ENCODE measurements at regions not wholly inside any gene's neighbourhood (a gene's known extent, or its start where the extent isn't known, plus 50 kb on each side); places are given as distances from the start of the nearest gene placed in this dataset.
"Not testable (repeated sequence)": the region's sequence is repeated elsewhere in the genome, so short reads cannot be mapped to it uniquely, and the experiment has no call there.

GRCh38 chr16:21523411-21524067 is 75.8 kb upstream of the METTL9 start:
- peaks cover 11% of the 10 kb centered on the region for H3K27me3 Mint-ChIP-seq (ENCODE audit: low read depth)
- peaks cover 3% of the 10 kb centered on the region for H3K4me1 Mint-ChIP-seq (ENCODE audit: low read depth)
- H3K4me3 Mint-ChIP-seq: peak overlapping the region; percentile 21
- H3K36me3 Mint-ChIP-seq (ENCODE audit: low read depth): peaks cover 1% of the 10 kb centered on the region
- H3K27ac Mint-ChIP-seq: no peak overlapping the region
- H3K9me3 Mint-ChIP-seq: no peaks in the 10 kb centered on the region

GRCh38 chr16:21524068-21524751 is 75.2 kb upstream of the METTL9 start:
- no peaks in the 10 kb centered on the region for H3K9me3 Mint-ChIP-seq
- H3K4me1 Mint-ChIP-seq (ENCODE audit: low read depth): peaks cover 3% of the 10 kb centered on the region
- no peak overlapping the region for H3K4me3 Mint-ChIP-seq
- H3K27ac Mint-ChIP-seq: no peak overlapping the region
- no peaks in the 10 kb centered on the region for H3K36me3 Mint-ChIP-seq (ENCODE audit: low read depth)
- peaks cover 11% of the 10 kb centered on the region for H3K27me3 Mint-ChIP-seq (ENCODE audit: low read depth)

GRCh38 chr16:21524752-21525028 is 74.7 kb upstream of the METTL9 start:
- not testable (repeated sequence) for H3K4me1 Mint-ChIP-seq (ENCODE audit: low read depth); H3K36me3 Mint-ChIP-seq (ENCODE audit: low read depth); H3K9me3 Mint-ChIP-seq; H3K4me3 Mint-ChIP-seq; H3K27ac Mint-ChIP-seq
- H3K27me3 Mint-ChIP-seq (ENCODE audit: low read depth): peaks cover 12% of the 10 kb centered on the region

- not testable (repeated sequence) for H3K4me1 Mint-ChIP-seq (ENCODE audit: low read depth); H3K4me3 Mint-ChIP-seq; H3K9me3 Mint-ChIP-seq; H3K36me3 Mint-ChIP-seq (ENCODE audit: low read depth); H3K27ac Mint-ChIP-seq
- peaks cover 14% of the 10 kb centered on the region for H3K27me3 Mint-ChIP-seq (ENCODE audit: low read depth)
Observed at GRCh38 chr16:21525029-21525895, 74.1 kb upstream of the METTL9 start.

- not testable (repeated sequence) for H3K4me1 Mint-ChIP-seq (ENCODE audit: low read depth); H3K4me3 Mint-ChIP-seq; H3K9me3 Mint-ChIP-seq; H3K27ac Mint-ChIP-seq; H3K36me3 Mint-ChIP-seq (ENCODE audit: low read depth)
- peaks cover 20% of the 10 kb centered on the region for H3K27me3 Mint-ChIP-seq (ENCODE audit: low read depth)
Observed at GRCh38 chr16:21525956-21526922, 73.1 kb upstream of the METTL9 start.

GRCh38 chr16:21526923-21527807 is 72.2 kb upstream of the METTL9 start:
- Mint-ChIP-seq H3K27ac (no peak overlapping the region), H3K27me3 (ENCODE audit: low read depth) (peaks cover 20% of the 10 kb centered on the region), H3K36me3 (ENCODE audit: low read depth) (no peaks in the 10 kb centered on the region), H3K4me3 (no peak overlapping the region), H3K4me1 (ENCODE audit: low read depth) (peaks cover 1% of the 10 kb centered on the region), H3K9me3 (no peaks in the 10 kb centered on the region)

- not testable (repeated sequence) for H3K27ac Mint-ChIP-seq; H3K9me3 Mint-ChIP-seq; H3K36me3 Mint-ChIP-seq (ENCODE audit: low read depth); H3K4me3 Mint-ChIP-seq; H3K4me1 Mint-ChIP-seq (ENCODE audit: low read depth)
- H3K27me3 Mint-ChIP-seq (ENCODE audit: low read depth): peaks cover 19% of the 10 kb centered on the region
Observed at GRCh38 chr16:21529060-21529658, 70.2 kb upstream of the METTL9 start.

GRCh38 chr16:21530729-21531383 is 68.5 kb upstream of the METTL9 start:
- H3K9me3 Mint-ChIP-seq; H3K4me3 Mint-ChIP-seq; H3K4me1 Mint-ChIP-seq (ENCODE audit: low read depth); H3K27ac Mint-ChIP-seq; H3K36me3 Mint-ChIP-seq (ENCODE audit: low read depth): not testable (repeated sequence)
- peaks cover 19% of the 10 kb centered on the region for H3K27me3 Mint-ChIP-seq (ENCODE audit: low read depth)

- H3K4me1 Mint-ChIP-seq (ENCODE audit: low read depth); H3K27ac Mint-ChIP-seq; H3K36me3 Mint-ChIP-seq (ENCODE audit: low read depth); H3K9me3 Mint-ChIP-seq; H3K4me3 Mint-ChIP-seq: not testable (repeated sequence)
- H3K27me3 Mint-ChIP-seq (ENCODE audit: low read depth): peaks cover 12% of the 10 kb centered on the region
Observed at GRCh38 chr16:21532996-21533395, 66.4 kb upstream of the METTL9 start.

GRCh38 chr16:21533474-21533873 is 65.9 kb upstream of the METTL9 start:
- peaks cover 12% of the 10 kb centered on the region for H3K27me3 Mint-ChIP-seq (ENCODE audit: low read depth)
- H3K4me1 Mint-ChIP-seq (ENCODE audit: low read depth); H3K27ac Mint-ChIP-seq; H3K4me3 Mint-ChIP-seq; H3K9me3 Mint-ChIP-seq; H3K36me3 Mint-ChIP-seq (ENCODE audit: low read depth): not testable (repeated sequence)

GRCh38 chr16:21534561-21534960 is 64.8 kb upstream of the METTL9 start:
- H3K9me3 Mint-ChIP-seq; H3K36me3 Mint-ChIP-seq (ENCODE audit: low read depth); H3K27ac Mint-ChIP-seq; H3K4me1 Mint-ChIP-seq (ENCODE audit: low read depth); H3K4me3 Mint-ChIP-seq: not testable (repeated sequence)
- peaks cover 12% of the 10 kb centered on the region for H3K27me3 Mint-ChIP-seq (ENCODE audit: low read depth)

GRCh38 chr16:21535201-21535600 is 64.2 kb upstream of the METTL9 start:
- not testable (repeated sequence) for H3K9me3 Mint-ChIP-seq; H3K36me3 Mint-ChIP-seq (ENCODE audit: low read depth); H3K27ac Mint-ChIP-seq; H3K4me1 Mint-ChIP-seq (ENCODE audit: low read depth); H3K4me3 Mint-ChIP-seq; H3K27me3 Mint-ChIP-seq (ENCODE audit: low read depth)

- not testable (repeated sequence) for H3K9me3 Mint-ChIP-seq; H3K4me3 Mint-ChIP-seq; H3K27ac Mint-ChIP-seq; H3K27me3 Mint-ChIP-seq (ENCODE audit: low read depth); H3K36me3 Mint-ChIP-seq (ENCODE audit: low read depth)
- peaks cover 19% of the 10 kb centered on the region for H3K4me1 Mint-ChIP-seq (ENCODE audit: low read depth)
Observed at GRCh38 chr16:21536740-21537139, 62.6 kb upstream of the METTL9 start.
